ENCODE measurements at regions not wholly inside any gene's neighbourhood (a gene's known extent, or its start where the extent isn't known, plus 50 kb on each side); places are given as distances from the start of the nearest gene placed in this dataset.

- POLR2A ChIA-PET = no interaction called here
- TF ChIP-seq EZH2phosphoT487 (IDR thresholded peaks at IDR 0.05; ENCODE audit: borderline replicate concordance, low read depth, low read length) (no peak), CTCF (conservative IDR thresholded peaks at IDR 0.05; ENCODE audit: low read length) (no peak)
- CTCF ChIA-PET (ENCODE audit: unreplicated experiment) = no interaction called here
- Histone ChIP-seq H4K20me1 (ENCODE audit: insufficient read depth, low read length) (no peaks in the 10 kb centered on the region), H3K27ac (ENCODE audit: low read depth, low read length, poor library complexity, severe bottlenecking) (no peak overlapping the region), H3K79me2 (ENCODE audit: insufficient read depth, low read depth, low read length) (no peaks in the 10 kb centered on the region), H2AFZ (ENCODE audit: low read length) (no peak overlapping the region), H3K4me3 (ENCODE audit: low read depth, low read length, poor library complexity, severe bottlenecking) (no peak overlapping the region), H3K9me2 (ENCODE audit: insufficient read depth, low read length) (no peaks in the 10 kb centered on the region), H3K36me3 (ENCODE audit: insufficient read depth, low read length) (no peaks in the 10 kb centered on the region), H3K9me3 (ENCODE audit: low read length) (no peaks in the 10 kb centered on the region), H3K4me2 (ENCODE audit: low read length) (no peak overlapping the region), H3K4me1 (ENCODE audit: insufficient read depth, low read length, poor library complexity, severe bottlenecking) (no peaks in the 10 kb centered on the region)
- intact Hi-C loops (cut with micrococcal nuclease; ENCODE audit: unreplicated experiment) = no loop called here
- DNase-seq (ENCODE audit: low spot score) = no peak
- no TSS peak for BruUV-seq (replicated peaks)
Measured at GRCh38 chr11:43145653-43146052, 166.1 kb upstream of the API5 start.

- H3K79me2 ChIP-seq (ENCODE audit: insufficient read depth, low read depth, low read length) = no peaks in the 10 kb centered on the region
- no peak for DNase-seq (ENCODE audit: low spot score)
- H3K27ac ChIP-seq (ENCODE audit: low read depth, low read length, poor library complexity, severe bottlenecking) = no peak overlapping the region
- no peaks in the 10 kb centered on the region for H4K20me1 ChIP-seq (ENCODE audit: insufficient read depth, low read length)
- no peaks in the 10 kb centered on the region for H3K4me1 ChIP-seq (ENCODE audit: insufficient read depth, low read length, poor library complexity, severe bottlenecking)
- H2AFZ ChIP-seq (ENCODE audit: low read length) = no peak overlapping the region
- no TSS peak for BruUV-seq (replicated peaks)
- H3K9me2 ChIP-seq (ENCODE audit: insufficient read depth, low read length) = no peaks in the 10 kb centered on the region
- intact Hi-C loops (cut with micrococcal nuclease; ENCODE audit: unreplicated experiment) = no loop called here
- H3K4me2 ChIP-seq (ENCODE audit: low read length) = no peak overlapping the region
- TF ChIP-seq CTCF (conservative IDR thresholded peaks at IDR 0.05; ENCODE audit: low read length) = no peak
- TF ChIP-seq EZH2phosphoT487 (IDR thresholded peaks at IDR 0.05; ENCODE audit: borderline replicate concordance, low read depth, low read length) = no peak
- H3K9me3 ChIP-seq (ENCODE audit: low read length) = no peaks in the 10 kb centered on the region
- no peaks in the 10 kb centered on the region for H3K36me3 ChIP-seq (ENCODE audit: insufficient read depth, low read length)
- H3K4me3 ChIP-seq (ENCODE audit: low read depth, low read length, poor library complexity, severe bottlenecking) = no peak overlapping the region
- ChIA-PET POLR2A (interaction anchor here (0.7 kb wide), 1 partner anchor 404 kb away, joined by 3 read pairs; no protein-coding TSS in a partner anchor), CTCF (ENCODE audit: unreplicated experiment) (no interaction called here)
Measured at GRCh38 chr11:43150697-43151096, 161.1 kb upstream of the API5 start.

- TF ChIP-seq CTCF (conservative IDR thresholded peaks at IDR 0.05; ENCODE audit: low read length) (no peak), EZH2phosphoT487 (IDR thresholded peaks at IDR 0.05; ENCODE audit: borderline replicate concordance, low read depth, low read length) (no peak)
- H3K27ac ChIP-seq (ENCODE audit: low read depth, low read length, poor library complexity, severe bottlenecking) = no peak overlapping the region
- no peaks in the 10 kb centered on the region for H3K36me3 ChIP-seq (ENCODE audit: insufficient read depth, low read length)
- POLR2A ChIA-PET = no interaction called here
- no peaks in the 10 kb centered on the region for H3K9me2 ChIP-seq (ENCODE audit: insufficient read depth, low read length)
- BruUV-seq (replicated peaks) = no TSS peak
- H2AFZ ChIP-seq (ENCODE audit: low read length) = no peak overlapping the region
- H3K79me2 ChIP-seq (ENCODE audit: insufficient read depth, low read depth, low read length) = no peaks in the 10 kb centered on the region
- no peak overlapping the region for H3K4me2 ChIP-seq (ENCODE audit: low read length)
- no peak for DNase-seq (ENCODE audit: low spot score)
- CTCF ChIA-PET (ENCODE audit: unreplicated experiment) = no interaction called here
- no peak overlapping the region for H3K4me3 ChIP-seq (ENCODE audit: low read depth, low read length, poor library complexity, severe bottlenecking)
- no peaks in the 10 kb centered on the region for H4K20me1 ChIP-seq (ENCODE audit: insufficient read depth, low read length)
- H3K4me1 ChIP-seq (ENCODE audit: insufficient read depth, low read length, poor library complexity, severe bottlenecking) = no peaks in the 10 kb centered on the region
- H3K9me3 ChIP-seq (ENCODE audit: low read length) = no peaks in the 10 kb centered on the region
- intact Hi-C loops (cut with micrococcal nuclease; ENCODE audit: unreplicated experiment) = no loop called here
Measured at GRCh38 chr11:43164831-43165230, 147.0 kb upstream of the API5 start.

Data from OCI-LY7 (cell line).